Endothelial cell of umbilical vein (primary cell): ENCODE measurements at regions not wholly inside any gene's neighbourhood (a gene's known extent, or its start where the extent isn't known, plus 50 kb on each side); places are given as distances from the start of the nearest gene placed in this dataset.
A peak's percentile ranks its signal among the peaks of the same experiment; 100 is the strongest.

Experiments
- BruUV-seq: library from RNA; stranded (reverse); fragments of 400-500 nt; replicated peaks from 2 replicates; lab custom pipeline; 2021; lab: Mats Ljungman, UMichigan
- CTCF ChIA-PET: fragments of 300-600, 350-600 bp; sonication (Branson Sonifier 250); formaldehyde crosslinking; loops from one replicate; lab custom pipeline; 2021; ENCODE audit warnings: antibody characterized with exemption, inconsistent platforms; lab: Charles Lee
- POLR2A ChIA-PET: fragments of 300-600, 350-600 bp; sonication (Branson Sonifier 250); formaldehyde crosslinking; loops from one replicate; lab custom pipeline; 2021; ENCODE audit warnings: antibody characterized with exemption, inconsistent platforms; lab: Charles Lee
- DNase-seq: peaks from one replicate; pipeline ENCODE4 v3.0.0-alpha.2; 2011; ENCODE audit warnings: low read depth, low spot score
- FAIRE-seq: peaks from 2 replicates; lab custom pipeline; 2011; peaks lifted over from hg19 to GRCh38; lab: Jason Lieb, UNC
- H2AFZ ChIP-seq: 2 replicates; pipeline ENCODE4 v1.6.0; 2012; ENCODE audit warnings: low read depth, low read length, control low read depth, inconsistent platforms
- H3K27ac ChIP-seq: 2 replicates; pipeline ENCODE4 v1.5.1; 2011; ENCODE audit warnings: low read depth, mild to moderate bottlenecking, control low read depth, low read length, moderate library complexity; ENCODE audit not compliant: insufficient read depth
- H3K27me3 ChIP-seq, 2 experiments: 2 replicates each; pipeline versions ENCODE4 v1.6.0 to v1.6.1; 2011; ENCODE audit warnings: low read length in 2 of 2, mixed read lengths in 1 of 2; ENCODE audit not compliant: control insufficient read depth in 2 of 2, insufficient read depth in 2 of 2
- H3K36me3 ChIP-seq, 2 experiments: 2 replicates in 1 of 2; 3 replicates in 1 of 2; pipeline ENCODE4 v1.5.1; 2011; ENCODE audit warnings: low read length in 2 of 2, mild to moderate bottlenecking in 1 of 2, moderate library complexity in 1 of 2; ENCODE audit not compliant: control insufficient read depth in 2 of 2, insufficient read depth in 2 of 2; ENCODE audit errors: extremely low read depth in 1 of 2
- H3K4me1 ChIP-seq: 3 replicates; pipeline ENCODE4 v1.5.1; 2011; ENCODE audit warnings: mild to moderate bottlenecking, low read length; ENCODE audit not compliant: control insufficient read depth, insufficient read depth; ENCODE audit errors: extremely low read depth
- H3K4me2 ChIP-seq: 2 replicates; pipeline ENCODE4 v1.6.1; 2011; ENCODE audit warnings: low read length, control low read depth, mixed read lengths; ENCODE audit not compliant: insufficient read depth
- H3K4me3 ChIP-seq, 3 experiments: fragments of 200-600 bp in 1 of 3; sonication (generic), shearing (Covaris generic) in 1 of 3; replicated peaks in 1 of 3; 2 replicates each; pipeline ENCODE4 v1.5.1; 2011 to 2016; ENCODE audit warnings: control low read depth in 3 of 3, low read length in 3 of 3, mild to moderate bottlenecking in 2 of 3, inconsistent platforms in 1 of 3, low read depth in 1 of 3, moderate library complexity in 1 of 3; ENCODE audit not compliant: insufficient read depth in 1 of 3
- H3K79me2 ChIP-seq: 2 replicates; pipeline ENCODE4 v1.6.0; 2012; ENCODE audit warnings: low read length, inconsistent platforms; ENCODE audit not compliant: control insufficient read depth, insufficient read depth
- H3K9ac ChIP-seq: replicated peaks from 2 replicates; pipeline ENCODE3; 2011; ENCODE audit warnings: low read length, control low read depth; ENCODE audit not compliant: insufficient read depth; ENCODE audit errors: extremely low read depth
- H3K9me1 ChIP-seq: replicated peaks from 3 replicates; pipeline ENCODE4 v1.6.0; 2011; ENCODE audit warnings: mild to moderate bottlenecking, low read length; ENCODE audit not compliant: control insufficient read depth, insufficient read depth; ENCODE audit errors: extremely low read depth
- H3K9me3 ChIP-seq: replicated peaks from 2 replicates; pipeline ENCODE4 v1.5.1; 2012; ENCODE audit warnings: low read length, inconsistent platforms; ENCODE audit not compliant: control insufficient read depth, insufficient read depth
- H4K20me1 ChIP-seq: replicated peaks from 2 replicates; pipeline ENCODE3; 2011; ENCODE audit warnings: mild to moderate bottlenecking, low read length; ENCODE audit not compliant: control insufficient read depth, insufficient read depth; ENCODE audit errors: extremely low read depth
- CTCF ChIP-seq, 2 donors: IDR thresholded peaks; 1 replicate in 1 of 2; 2 replicates in 1 of 2; pipeline ENCODE4 v1.5.1; 2011; ENCODE audit warnings: low read length in 2 of 2, mild to moderate bottlenecking in 2 of 2, moderate library complexity in 2 of 2, control low read depth in 1 of 2, inconsistent platforms in 1 of 2, low read depth in 1 of 2; ENCODE audit not compliant: insufficient read depth in 1 of 2; ENCODE audit errors: extremely low read depth in 1 of 2
- EZH2 ChIP-seq: IDR thresholded peaks from 2 replicates; pipeline ENCODE4 v1.6.1; 2012; ENCODE audit warnings: borderline replicate concordance, low read depth, mild to moderate bottlenecking, moderate library complexity, low read length, inconsistent platforms; ENCODE audit not compliant: severe bottlenecking
- dilution Hi-C: fragments of 300-500 bp; cut with MboI; formaldehyde crosslinking; loops from one replicate; pipeline ENCODE4 v1.15.0; 2019; ENCODE audit warnings: low sequenced_read_pairs; ENCODE audit not compliant: extremely low pct_ligation_motif_present
- intact Hi-C: fragments of 100-400 bp; cut with micrococcal nuclease; formaldehyde crosslinking; loops from one replicate; pipeline ENCODE4 v1.10.0; 2022

- dilution Hi-C loops = no loop called here
- H3K4me2 ChIP-seq = peak overlapping the region; percentile 65
- no peaks in the 10 kb centered on the region for H3K36me3 ChIP-seq
- ChIA-PET POLR2A (interaction anchor here (0.5 to 2.2 kb wide), 2 partner anchors 10 to 31 kb away, joined by 5 to 6 read pairs; no protein-coding TSS in a partner anchor), CTCF (interaction anchor here (0.7 to 2.0 kb wide), 8 partner anchors 10 to 39 kb away, joined by 3 to 11 read pairs (median 4); no protein-coding TSS in a partner anchor)
- H4K20me1 ChIP-seq = no peaks in the 10 kb centered on the region
- H2AFZ ChIP-seq = peak overlapping the region; percentile 93
- no TSS peak for BruUV-seq
- TF ChIP-seq CTCF (IDR thresholded peaks at IDR 0.05; ENCODE audit: extremely low read depth in 1 of 2, insufficient read depth in 1 of 2, low read depth in 1 of 2, low read length in 2 of 2) (no peak), EZH2 (no peak)
- peak; percentile 28 for DNase-seq
- peaks cover 7% of the 10 kb centered on the region for H3K4me1 ChIP-seq
- no peaks in the 10 kb centered on the region for H3K9me3 ChIP-seq
- peaks cover 0 to 4% of the 10 kb centered on the region in 2 experiments for H3K27me3 ChIP-seq
- FAIRE-seq = no peak
- H3K9me1 ChIP-seq = no peaks in the 10 kb centered on the region
- intact Hi-C loops = no loop called here
- H3K4me3 ChIP-seq = peak overlapping the region; percentile 25 to 41 (median 34)
- no peak overlapping the region for H3K27ac ChIP-seq
- peak overlapping the region; percentile 11 for H3K9ac ChIP-seq
- H3K79me2 ChIP-seq = no peaks in the 10 kb centered on the region
Measured at GRCh38 chr11:119585043-119585781, 143.8 kb downstream of the NECTIN1 start.
